GM18499 (cell line): ENCODE measurements at regions not wholly inside any gene's neighbourhood (a gene's known extent, or its start where the extent isn't known, plus 50 kb on each side); places are given as distances from the start of the nearest gene placed in this dataset.
"Not testable (repeated sequence)": the region's sequence is repeated elsewhere in the genome, so short reads cannot be mapped to it uniquely, and the experiment has no call there.

Experiments
- ATAC-seq: cut with Tn5 transposase; IDR thresholded peaks from one replicate; pipeline ENCODE4 v1.9.1; 2021; ENCODE audit warnings: moderate number of reproducible peaks; ENCODE audit not compliant: insufficient read depth, unreplicated experiment

DNA sequence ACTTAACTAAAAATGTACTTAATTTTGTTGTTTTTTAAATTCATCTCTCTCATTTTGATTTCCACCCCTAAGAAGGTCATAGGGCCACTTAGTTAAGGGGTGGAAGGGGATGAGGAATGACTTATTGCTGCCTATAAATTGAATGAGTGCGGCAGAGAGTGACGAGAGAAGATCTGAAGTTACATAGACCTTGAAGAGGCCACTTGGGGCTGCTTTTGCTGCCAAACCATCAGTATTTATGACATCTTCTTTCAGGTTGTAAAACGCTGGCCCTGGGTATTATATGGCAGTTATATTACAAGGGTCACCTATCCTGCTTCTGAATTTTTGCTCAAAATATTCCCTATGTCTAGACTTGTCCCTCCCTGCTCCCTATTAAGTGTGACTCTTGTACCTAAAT lies 119.6 kb upstream of the RIMS1 start:
- ATAC-seq = no peak

GRCh38 chr6:71768356-71768755 lies 118.0 kb upstream of the RIMS1 start:
- no peak for ATAC-seq

- no peak for ATAC-seq
Observed at GRCh38 chr6:71808865-71809264, 77.5 kb upstream of the RIMS1 start.

DNA sequence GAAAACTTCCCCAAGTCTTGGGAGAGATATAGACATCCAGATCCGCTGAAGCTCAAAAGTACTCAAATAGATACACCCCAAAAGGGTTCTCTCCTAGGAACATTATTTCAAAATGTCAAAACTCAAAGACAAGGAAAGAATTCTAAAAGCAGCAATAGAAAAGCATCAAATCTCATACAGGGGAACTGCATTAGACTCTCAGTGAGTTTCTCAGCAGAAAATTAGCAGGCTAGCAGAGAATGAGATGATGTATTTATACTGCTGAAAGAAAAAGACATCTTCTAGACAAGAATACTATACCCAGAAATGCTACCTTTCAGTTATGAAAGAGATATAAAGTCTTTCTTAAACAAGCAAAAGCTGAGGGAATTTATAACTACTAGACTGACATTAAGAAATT lies 75.5 kb upstream of the RIMS1 start:
- no peak for ATAC-seq

- no peak for ATAC-seq
Observed at GRCh38 chr6:71822625-71823024, 63.7 kb upstream of the RIMS1 start.

GRCh38 chr6:71832110-71832764 lies 54.1 kb upstream of the RIMS1 start:
- ATAC-seq = not testable (repeated sequence)
